ENCODE measurements at regions not wholly inside any gene's neighbourhood (a gene's known extent, or its start where the extent isn't known, plus 50 kb on each side); places are given as distances from the start of the nearest gene placed in this dataset.

DNA sequence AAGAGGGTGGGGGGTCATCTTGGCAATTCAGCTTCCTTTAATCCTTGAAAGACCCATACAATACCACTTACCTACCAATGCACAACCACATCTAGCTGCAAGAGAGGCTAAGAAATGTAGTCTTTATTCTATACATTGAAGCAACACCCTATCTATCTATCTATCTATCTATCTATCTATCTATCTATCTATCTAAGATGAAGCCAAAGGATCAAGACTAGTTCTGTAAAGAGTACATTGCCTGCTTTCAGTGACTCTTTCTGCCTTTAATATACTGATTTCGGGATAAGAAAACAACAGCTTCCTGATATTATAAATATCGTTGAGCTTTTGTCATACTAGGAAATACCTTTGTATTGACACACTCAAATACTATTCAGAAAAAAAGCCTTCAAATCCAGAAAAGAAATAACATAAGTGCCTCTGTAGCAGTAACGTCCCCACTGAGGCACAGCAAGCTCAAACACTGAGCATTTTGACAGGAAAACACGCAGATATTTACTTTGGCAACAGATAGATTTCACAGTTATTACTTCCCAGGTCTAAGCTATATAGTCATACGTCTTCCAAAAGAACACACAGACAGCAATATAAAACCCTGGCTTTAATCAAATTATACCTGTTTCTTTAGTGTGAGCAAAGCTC, 139.4 kb upstream of the SERTAD2 start:
- TF ChIP-seq EP300 (IDR thresholded peaks at IDR 0.05) (no peak), POLR2AphosphoS5 (IDR thresholded peaks at IDR 0.05) (no peak), POLR2A (IDR thresholded peaks at IDR 0.05) (no peak)
- TF ChIP-seq, protein P1, sequence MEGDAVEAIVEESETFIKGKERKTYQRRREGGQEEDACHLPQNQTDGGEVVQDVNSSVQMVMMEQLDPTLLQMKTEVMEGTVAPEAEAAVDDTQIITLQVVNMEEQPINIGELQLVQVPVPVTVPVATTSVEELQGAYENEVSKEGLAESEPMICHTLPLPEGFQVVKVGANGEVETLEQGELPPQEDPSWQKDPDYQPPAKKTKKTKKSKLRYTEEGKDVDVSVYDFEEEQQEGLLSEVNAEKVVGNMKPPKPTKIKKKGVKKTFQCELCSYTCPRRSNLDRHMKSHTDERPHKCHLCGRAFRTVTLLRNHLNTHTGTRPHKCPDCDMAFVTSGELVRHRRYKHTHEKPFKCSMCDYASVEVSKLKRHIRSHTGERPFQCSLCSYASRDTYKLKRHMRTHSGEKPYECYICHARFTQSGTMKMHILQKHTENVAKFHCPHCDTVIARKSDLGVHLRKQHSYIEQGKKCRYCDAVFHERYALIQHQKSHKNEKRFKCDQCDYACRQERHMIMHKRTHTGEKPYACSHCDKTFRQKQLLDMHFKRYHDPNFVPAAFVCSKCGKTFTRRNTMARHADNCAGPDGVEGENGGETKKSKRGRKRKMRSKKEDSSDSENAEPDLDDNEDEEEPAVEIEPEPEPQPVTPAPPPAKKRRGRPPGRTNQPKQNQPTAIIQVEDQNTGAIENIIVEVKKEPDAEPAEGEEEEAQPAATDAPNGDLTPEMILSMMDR (IDR thresholded peaks at IDR 0.05) = no peak
